ENCODE measurements at regions not wholly inside any gene's neighbourhood (a gene's known extent, or its start where the extent isn't known, plus 50 kb on each side); places are given as distances from the start of the nearest gene placed in this dataset.

GRCh38 chr11:128305588-128305987, 281.8 kb downstream of the ETS1 start:
- TF ChIP-seq CTCF (conservative IDR thresholded peaks at IDR 0.05 in 1 of 2, IDR thresholded peaks at IDR 0.05 in 1 of 2; ENCODE audit: extremely low read depth in 1 of 2, insufficient read depth in 1 of 2, low read depth in 1 of 2, low read length in 2 of 2) (no peak), EZH2 (IDR thresholded peaks at IDR 0.05; ENCODE audit: borderline replicate concordance, low read length) (no peak)
